Bronchial epithelial cell (primary cell): ENCODE measurements at regions not wholly inside any gene's neighbourhood (a gene's known extent, or its start where the extent isn't known, plus 50 kb on each side); places are given as distances from the start of the nearest gene placed in this dataset.

ENCODE experiments used
- DNase-seq: peaks from one replicate; pipeline ENCODE4 v3.0.0-alpha.2; 2010; ENCODE audit warnings: low read depth
- FAIRE-seq: peaks from 2 replicates; lab custom pipeline; 2011; peaks lifted over from hg19 to GRCh38; lab: Jason Lieb, UNC
- H3K27me3 ChIP-seq: 2 replicates; pipeline ENCODE4 v1.5.1; 2011; ENCODE audit warnings: low read length; ENCODE audit not compliant: control insufficient read depth, insufficient read depth
- H3K36me3 ChIP-seq: 2 replicates; pipeline ENCODE4 v1.5.1; 2011; ENCODE audit warnings: low read length; ENCODE audit not compliant: control insufficient read depth, insufficient read depth
- H3K4me3 ChIP-seq: 2 replicates; pipeline ENCODE4 v1.5.1; 2011; ENCODE audit warnings: mild to moderate bottlenecking, low read depth, low read length, control low read depth
- TF ChIP-seq, protein P1 (sequence below): IDR thresholded peaks from 2 replicates; pipeline ENCODE4 v1.5.1; 2011; ENCODE audit warnings: mild to moderate bottlenecking, moderate library complexity, low read length, control low read depth, inconsistent platforms; ENCODE audit not compliant: insufficient read depth, severe bottlenecking

DNA sequence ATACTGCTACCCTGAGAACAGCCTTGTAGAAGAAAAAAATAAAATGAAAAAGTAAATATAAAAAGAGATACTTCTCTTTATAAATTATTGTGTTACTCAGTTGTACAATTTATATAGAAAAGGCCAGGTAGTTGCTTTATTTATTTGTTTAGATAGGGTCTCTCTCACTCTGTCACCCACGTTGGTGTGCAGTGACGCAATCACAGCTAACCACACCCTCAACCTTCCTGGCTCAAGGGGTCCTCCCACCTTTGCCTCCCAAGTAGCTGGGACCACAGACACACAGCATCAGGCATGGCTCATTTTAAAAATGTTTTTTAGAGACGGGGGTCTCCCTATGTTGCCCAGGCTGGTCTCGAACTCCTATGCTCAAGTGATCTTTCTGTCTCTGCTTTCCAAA, 175.4 kb upstream of the PZP start:
- TF ChIP-seq, protein P1, sequence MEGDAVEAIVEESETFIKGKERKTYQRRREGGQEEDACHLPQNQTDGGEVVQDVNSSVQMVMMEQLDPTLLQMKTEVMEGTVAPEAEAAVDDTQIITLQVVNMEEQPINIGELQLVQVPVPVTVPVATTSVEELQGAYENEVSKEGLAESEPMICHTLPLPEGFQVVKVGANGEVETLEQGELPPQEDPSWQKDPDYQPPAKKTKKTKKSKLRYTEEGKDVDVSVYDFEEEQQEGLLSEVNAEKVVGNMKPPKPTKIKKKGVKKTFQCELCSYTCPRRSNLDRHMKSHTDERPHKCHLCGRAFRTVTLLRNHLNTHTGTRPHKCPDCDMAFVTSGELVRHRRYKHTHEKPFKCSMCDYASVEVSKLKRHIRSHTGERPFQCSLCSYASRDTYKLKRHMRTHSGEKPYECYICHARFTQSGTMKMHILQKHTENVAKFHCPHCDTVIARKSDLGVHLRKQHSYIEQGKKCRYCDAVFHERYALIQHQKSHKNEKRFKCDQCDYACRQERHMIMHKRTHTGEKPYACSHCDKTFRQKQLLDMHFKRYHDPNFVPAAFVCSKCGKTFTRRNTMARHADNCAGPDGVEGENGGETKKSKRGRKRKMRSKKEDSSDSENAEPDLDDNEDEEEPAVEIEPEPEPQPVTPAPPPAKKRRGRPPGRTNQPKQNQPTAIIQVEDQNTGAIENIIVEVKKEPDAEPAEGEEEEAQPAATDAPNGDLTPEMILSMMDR: no peak

DNA sequence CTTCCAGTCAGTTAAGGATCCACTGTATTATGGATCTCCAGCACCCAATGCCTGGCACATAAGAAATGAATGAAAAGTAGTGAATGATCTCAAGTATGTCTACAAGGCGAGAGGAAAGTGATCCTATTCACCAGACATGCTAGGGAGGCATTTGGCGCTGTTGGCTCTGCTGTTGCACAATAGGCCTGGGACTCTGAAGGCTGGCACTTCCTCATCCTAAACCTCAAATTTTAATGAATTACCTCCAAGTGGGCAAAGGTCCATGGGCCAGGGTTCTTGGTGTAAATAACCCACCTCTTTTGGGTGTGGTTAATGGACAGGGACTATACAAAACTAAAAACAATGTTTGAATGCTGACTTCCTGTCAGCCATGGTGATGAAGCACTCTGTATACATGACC, 173.4 kb upstream of the PZP start:
- TF ChIP-seq, protein P1: no peak
- peaks cover 3% of the 10 kb centered on the region for H3K27me3 ChIP-seq
- DNase-seq (no peak), FAIRE-seq (no peak)
- no peak overlapping the region for H3K4me3 ChIP-seq
- H3K36me3 ChIP-seq: no peaks in the 10 kb centered on the region

More for the DNA sequence above, 175.4 kb upstream of the PZP start:
- no peak overlapping the region for H3K4me3 ChIP-seq
- FAIRE-seq (no peak), DNase-seq (no peak)
- H3K36me3 ChIP-seq: no peaks in the 10 kb centered on the region
- no peaks in the 10 kb centered on the region for H3K27me3 ChIP-seq

DNA sequence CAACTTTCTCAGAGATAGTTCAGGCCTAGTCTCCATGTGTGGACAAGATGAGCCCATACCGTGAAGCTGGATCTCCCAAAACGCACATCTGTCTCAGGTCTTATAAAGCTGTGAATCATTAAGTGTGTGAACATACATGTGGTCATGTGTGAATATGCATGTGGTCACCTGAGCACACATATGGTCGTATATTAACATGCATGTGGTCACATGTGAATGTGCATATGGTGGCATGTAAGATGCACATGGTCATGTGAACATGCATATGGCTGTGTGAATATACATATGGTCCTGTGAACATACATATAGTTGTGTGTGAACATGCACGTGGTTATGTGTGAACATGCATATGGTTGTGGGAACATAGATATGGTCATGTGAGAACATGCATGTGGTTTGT, 172.5 kb upstream of the PZP start:
- DNase-seq (no peak), FAIRE-seq (peak; percentile 43)
- Histone ChIP-seq H3K27me3 (peaks cover 3% of the 10 kb centered on the region), H3K4me3 (no peak overlapping the region), H3K36me3 (no peaks in the 10 kb centered on the region)
- TF ChIP-seq, protein P1: no peak

DNA sequence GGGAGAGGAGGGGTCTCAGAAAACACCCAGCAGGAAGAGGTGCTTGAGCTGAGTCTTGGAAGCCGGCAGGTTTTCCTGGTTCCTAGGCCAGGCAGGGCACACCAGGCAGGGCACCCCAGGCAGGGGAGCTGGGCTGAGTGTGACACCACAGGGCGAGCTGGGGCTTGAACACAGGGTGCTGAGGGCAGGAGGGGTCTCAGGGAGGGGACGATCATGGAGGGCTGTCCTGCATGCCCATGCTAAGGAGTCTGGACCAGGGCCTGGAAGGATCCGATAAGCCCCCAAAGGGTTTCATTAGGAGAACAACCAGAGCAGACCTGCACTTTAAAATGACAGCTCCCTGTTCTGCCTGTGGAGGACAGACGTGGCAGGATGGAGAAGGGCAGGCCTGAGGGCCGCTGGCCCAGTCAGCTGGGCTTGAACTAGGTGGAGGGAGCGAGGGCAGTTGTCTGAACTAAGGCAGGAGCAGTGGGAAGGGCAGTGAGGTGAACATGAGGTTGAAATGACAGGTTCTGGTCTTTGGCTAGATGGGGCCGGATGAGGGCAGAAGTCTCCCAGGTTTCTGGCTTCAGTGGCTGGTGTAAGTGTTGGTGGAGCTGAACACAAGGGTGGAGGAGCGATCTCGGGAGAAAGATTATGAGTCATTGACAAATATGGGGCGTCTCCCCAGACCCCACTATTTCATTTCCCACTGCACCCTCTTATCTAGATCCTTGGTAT, 171.0 kb upstream of the PZP start:
- Histone ChIP-seq H3K36me3 (no peaks in the 10 kb centered on the region), H3K4me3 (no peak overlapping the region), H3K27me3 (peaks cover 3% of the 10 kb centered on the region)
- DNase-seq (no peak), FAIRE-seq (no peak)
- TF ChIP-seq, protein P1: no peak

DNA sequence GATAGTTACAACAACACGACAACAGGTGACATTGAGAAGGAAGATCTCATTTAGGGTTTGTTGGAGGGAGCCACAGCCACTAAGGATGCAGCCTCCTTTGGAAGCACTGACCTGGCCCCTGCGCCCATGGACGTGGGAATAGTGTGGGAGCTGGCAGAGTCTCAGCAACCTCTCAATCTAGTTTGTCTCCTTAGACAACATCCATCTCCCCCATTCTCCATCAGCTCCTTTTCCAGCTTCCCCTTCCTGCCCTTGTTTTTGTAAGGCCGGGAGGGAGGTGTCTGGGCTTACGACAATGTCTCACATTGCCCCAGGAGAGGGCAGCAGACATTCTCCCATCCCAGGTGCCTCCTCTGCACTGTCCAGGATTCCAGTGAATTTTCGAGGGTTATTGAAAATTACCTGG, 170.2 kb upstream of the PZP start:
- H3K27me3 ChIP-seq: peaks cover 3% of the 10 kb centered on the region
- no peaks in the 10 kb centered on the region for H3K36me3 ChIP-seq
- peak; percentile 32 for FAIRE-seq
- peak; percentile 44 for DNase-seq
- H3K4me3 ChIP-seq: no peak overlapping the region
- TF ChIP-seq, protein P1: peak; percentile 65

DNA sequence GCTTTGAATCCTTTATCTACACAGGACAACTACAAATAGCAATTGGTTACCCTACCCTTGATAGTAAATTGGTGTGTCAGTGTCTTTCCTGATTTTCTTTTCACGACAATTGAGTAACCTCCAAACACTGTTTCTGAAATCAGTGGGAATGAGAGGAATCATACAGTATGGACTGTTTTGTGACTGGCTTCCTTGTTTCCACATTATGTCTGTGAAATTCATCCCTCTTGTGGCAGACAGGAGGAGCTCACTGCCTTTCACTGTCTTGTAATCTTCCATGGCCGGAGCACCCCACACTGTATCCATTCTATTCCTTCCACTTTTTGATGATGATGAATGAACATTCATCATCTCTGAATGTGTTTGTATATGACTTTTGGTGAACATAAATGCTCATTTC, 164.0 kb upstream of the PZP start:
- Histone ChIP-seq H3K36me3 (no peaks in the 10 kb centered on the region), H3K4me3 (no peak overlapping the region), H3K27me3 (peaks cover 3% of the 10 kb centered on the region)
- TF ChIP-seq, protein P1: peak; percentile 51
- FAIRE-seq (no peak), DNase-seq (peak; percentile 44)
